ENCODE measurements at regions not wholly inside any gene's neighbourhood (a gene's known extent, or its start where the extent isn't known, plus 50 kb on each side); places are given as distances from the start of the nearest gene placed in this dataset.

DNA sequence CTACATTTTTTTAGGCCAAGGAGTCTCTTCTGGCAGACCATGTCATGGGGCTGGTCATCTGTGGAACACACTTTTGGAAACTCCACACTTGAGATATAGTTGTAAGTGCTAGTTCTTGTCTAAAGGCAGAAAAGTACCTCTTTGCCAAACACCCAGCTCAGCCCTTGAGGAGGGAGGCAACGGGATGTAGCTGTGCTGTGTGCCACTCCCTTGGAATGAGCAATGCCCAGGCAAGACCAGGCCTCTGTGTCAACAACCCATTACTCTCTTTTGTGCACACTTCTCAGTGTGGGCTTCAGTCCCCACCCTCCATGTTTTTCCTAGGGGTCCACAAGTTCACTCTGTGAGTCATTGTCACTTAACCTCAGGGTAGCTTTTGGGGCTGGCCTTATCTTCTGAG is 528.3 kb upstream of the CFAP20DC start:
- H3K79me2 ChIP-seq (ENCODE audit: control insufficient read depth, insufficient read depth, low read length, unreplicated experiment): no peaks in the 10 kb centered on the region
- H3K36me3 ChIP-seq (ENCODE audit: insufficient read depth, low read length): no peaks in the 10 kb centered on the region
- H3K4me3 ChIP-seq (ENCODE audit: low read depth, low read length): no peak overlapping the region
- no peak overlapping the region for H2AFZ ChIP-seq (ENCODE audit: low read length, unreplicated experiment)
- peaks cover 5% of the 10 kb centered on the region for H3K4me1 ChIP-seq (ENCODE audit: control insufficient read depth, insufficient read depth, low read length, unreplicated experiment)
- H3K27ac ChIP-seq (ENCODE audit: low read depth, low read length): no peak overlapping the region
- H3K27me3 ChIP-seq (ENCODE audit: insufficient read depth, low read length): no peaks in the 10 kb centered on the region

DNA sequence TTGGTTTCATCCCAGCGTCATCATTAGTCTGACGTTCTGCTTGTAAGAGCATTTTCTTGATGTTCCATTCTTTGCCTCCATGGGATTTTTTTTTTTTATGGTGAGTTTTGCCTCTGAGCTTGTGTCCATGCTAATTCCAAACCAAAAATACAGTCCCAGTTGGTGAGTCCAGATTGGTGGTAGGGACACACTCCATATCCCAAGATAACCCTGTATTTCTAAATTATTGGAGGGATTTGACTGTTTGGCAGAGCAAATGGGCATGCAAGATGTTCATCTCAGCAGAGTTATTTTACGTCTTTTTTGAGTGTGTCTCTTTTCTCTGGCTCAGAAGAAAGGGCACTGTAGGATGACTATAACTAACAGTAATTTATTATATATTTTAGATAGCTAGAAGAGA is 526.8 kb upstream of the CFAP20DC start:
- Histone ChIP-seq H3K4me1 (ENCODE audit: control insufficient read depth, insufficient read depth, low read length, unreplicated experiment) (peaks cover 5% of the 10 kb centered on the region), H3K27ac (ENCODE audit: low read depth, low read length) (no peak overlapping the region), H3K4me3 (ENCODE audit: low read depth, low read length) (no peak overlapping the region), H3K79me2 (ENCODE audit: control insufficient read depth, insufficient read depth, low read length, unreplicated experiment) (no peaks in the 10 kb centered on the region), H2AFZ (ENCODE audit: low read length, unreplicated experiment) (no peak overlapping the region), H3K36me3 (ENCODE audit: insufficient read depth, low read length) (no peaks in the 10 kb centered on the region), H3K27me3 (ENCODE audit: insufficient read depth, low read length) (no peaks in the 10 kb centered on the region)

DNA sequence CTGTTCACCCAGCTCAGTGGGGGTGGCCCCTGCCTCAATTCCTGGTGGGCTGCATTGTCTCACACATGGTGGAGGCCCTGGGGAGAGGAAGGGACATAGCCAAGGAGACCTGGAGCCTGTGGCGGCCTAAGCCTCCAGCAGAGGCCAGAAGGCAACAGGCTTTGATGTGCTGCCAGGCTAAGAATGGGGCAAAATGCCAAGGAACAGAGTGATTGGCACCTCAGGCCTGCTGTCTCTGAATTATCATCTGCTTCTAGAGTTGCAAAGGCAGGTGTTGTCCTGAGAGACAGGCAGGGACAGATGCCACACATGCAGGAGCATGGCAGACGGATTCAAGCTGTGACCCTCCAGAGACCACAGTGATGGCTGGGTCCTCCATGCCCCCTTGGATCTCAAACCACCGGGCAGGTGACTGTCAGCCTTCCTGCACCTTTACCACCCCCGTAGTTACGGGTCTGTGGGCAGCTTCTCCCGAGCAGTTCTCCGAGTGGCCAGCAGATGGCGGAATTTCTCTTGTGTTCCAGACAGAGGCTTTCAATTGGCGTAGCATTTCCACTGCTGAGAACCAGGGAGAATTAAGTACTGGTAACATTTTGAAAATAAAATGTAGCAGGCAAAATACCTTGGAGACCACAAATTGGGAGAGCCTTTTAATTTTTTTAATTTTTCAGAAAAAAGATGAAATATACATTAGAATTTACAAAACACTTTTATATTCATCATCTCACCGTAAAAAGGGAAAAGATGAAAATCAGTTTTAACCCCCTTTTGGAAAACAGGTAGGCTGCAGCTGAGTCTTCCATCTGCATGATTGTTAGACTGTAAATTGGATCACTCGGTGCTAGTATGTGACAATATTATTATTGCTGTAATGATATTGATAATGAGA is 525.5 kb upstream of the CFAP20DC start:
- Histone ChIP-seq H3K4me3 (ENCODE audit: low read depth, low read length) (no peak overlapping the region), H3K79me2 (ENCODE audit: control insufficient read depth, insufficient read depth, low read length, unreplicated experiment) (no peaks in the 10 kb centered on the region), H3K36me3 (ENCODE audit: insufficient read depth, low read length) (no peaks in the 10 kb centered on the region), H3K4me1 (ENCODE audit: control insufficient read depth, insufficient read depth, low read length, unreplicated experiment) (peaks cover 5% of the 10 kb centered on the region), H2AFZ (ENCODE audit: low read length, unreplicated experiment) (no peak overlapping the region), H3K27me3 (ENCODE audit: insufficient read depth, low read length) (no peaks in the 10 kb centered on the region), H3K27ac (ENCODE audit: low read depth, low read length) (no peak overlapping the region)

DNA sequence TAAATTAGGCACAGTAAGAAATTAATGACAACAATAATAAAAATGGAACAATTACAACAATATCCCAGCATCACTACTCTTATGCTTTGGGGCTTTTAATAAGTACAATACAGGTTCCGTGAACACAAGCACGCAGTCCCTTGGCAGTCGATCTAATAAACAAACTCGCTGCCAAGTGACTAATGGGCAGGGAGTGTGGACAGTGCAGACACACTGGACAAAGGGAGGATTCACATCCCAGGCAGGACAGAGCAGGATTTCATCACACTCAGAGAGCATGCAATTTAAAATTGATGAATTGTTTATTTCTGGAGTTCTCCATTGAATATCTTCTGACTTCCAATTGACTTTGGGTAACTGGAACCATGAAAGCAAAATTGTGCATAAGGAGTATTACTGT is 524.1 kb upstream of the CFAP20DC start:
- Histone ChIP-seq H3K4me1 (ENCODE audit: control insufficient read depth, insufficient read depth, low read length, unreplicated experiment) (peaks cover 5% of the 10 kb centered on the region), H3K27ac (ENCODE audit: low read depth, low read length) (peak overlapping the region; percentile 27; the same call in 1 of the 2 replicates)

DNA sequence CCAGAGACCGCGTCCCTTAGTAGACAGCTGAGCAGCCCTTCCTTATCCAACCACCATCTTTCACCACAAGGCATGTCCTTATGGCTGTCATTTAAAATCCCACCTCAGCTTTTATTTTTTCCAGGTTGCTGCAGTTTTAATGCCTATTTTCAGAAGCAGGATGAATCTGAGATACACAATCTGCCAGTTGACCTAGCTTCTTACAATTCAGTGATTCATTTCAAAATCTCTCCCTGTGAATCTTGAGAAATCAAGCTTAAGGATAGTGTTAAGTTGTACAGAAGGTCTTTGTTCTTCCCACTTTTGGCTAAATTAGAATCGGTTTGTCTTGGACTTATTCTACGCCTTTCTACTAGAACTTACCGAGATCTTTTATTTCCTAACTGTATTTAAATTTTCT is 522.3 kb upstream of the CFAP20DC start:
- Histone ChIP-seq H3K4me1 (ENCODE audit: control insufficient read depth, insufficient read depth, low read length, unreplicated experiment) (peaks cover 5% of the 10 kb centered on the region), H3K27ac (ENCODE audit: low read depth, low read length) (no peak overlapping the region), H3K4me3 (ENCODE audit: low read depth, low read length) (no peak overlapping the region), H2AFZ (ENCODE audit: low read length, unreplicated experiment) (no peak overlapping the region), H3K27me3 (ENCODE audit: insufficient read depth, low read length) (no peaks in the 10 kb centered on the region), H3K36me3 (ENCODE audit: insufficient read depth, low read length) (no peaks in the 10 kb centered on the region), H3K79me2 (ENCODE audit: control insufficient read depth, insufficient read depth, low read length, unreplicated experiment) (no peaks in the 10 kb centered on the region)

More for the DNA sequence above, 524.1 kb upstream of the CFAP20DC start:
- Histone ChIP-seq H3K27me3 (ENCODE audit: insufficient read depth, low read length) (no peaks in the 10 kb centered on the region), H3K79me2 (ENCODE audit: control insufficient read depth, insufficient read depth, low read length, unreplicated experiment) (no peaks in the 10 kb centered on the region), H2AFZ (ENCODE audit: low read length, unreplicated experiment) (no peak overlapping the region), H3K36me3 (ENCODE audit: insufficient read depth, low read length) (no peaks in the 10 kb centered on the region), H3K4me3 (ENCODE audit: low read depth, low read length) (no peak overlapping the region)

DNA sequence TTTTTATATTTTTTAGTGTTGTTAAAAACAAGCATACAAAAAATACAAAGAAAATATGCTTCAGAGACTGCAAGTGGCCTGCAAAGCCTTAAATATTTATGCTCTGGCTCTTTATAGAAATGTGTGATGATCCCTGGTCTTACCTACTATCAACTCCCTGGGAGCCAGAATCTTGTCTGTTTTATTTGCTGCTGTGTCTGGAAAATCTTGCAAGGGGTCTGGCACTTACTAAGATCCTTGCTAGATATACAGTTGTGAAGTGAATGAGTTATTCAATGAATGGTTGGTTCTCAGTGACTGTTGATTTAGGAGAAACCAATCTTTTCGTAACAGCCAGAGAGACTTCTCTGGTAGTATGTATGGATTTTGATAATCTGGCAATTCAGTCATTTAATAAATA is 521.0 kb upstream of the CFAP20DC start:
- Histone ChIP-seq H3K4me3 (ENCODE audit: low read depth, low read length) (no peak overlapping the region), H2AFZ (ENCODE audit: low read length, unreplicated experiment) (no peak overlapping the region), H3K27me3 (ENCODE audit: insufficient read depth, low read length) (no peaks in the 10 kb centered on the region), H3K79me2 (ENCODE audit: control insufficient read depth, insufficient read depth, low read length, unreplicated experiment) (no peaks in the 10 kb centered on the region), H3K4me1 (ENCODE audit: control insufficient read depth, insufficient read depth, low read length, unreplicated experiment) (peaks cover 5% of the 10 kb centered on the region), H3K27ac (ENCODE audit: low read depth, low read length) (no peak overlapping the region), H3K36me3 (ENCODE audit: insufficient read depth, low read length) (no peaks in the 10 kb centered on the region)

DNA sequence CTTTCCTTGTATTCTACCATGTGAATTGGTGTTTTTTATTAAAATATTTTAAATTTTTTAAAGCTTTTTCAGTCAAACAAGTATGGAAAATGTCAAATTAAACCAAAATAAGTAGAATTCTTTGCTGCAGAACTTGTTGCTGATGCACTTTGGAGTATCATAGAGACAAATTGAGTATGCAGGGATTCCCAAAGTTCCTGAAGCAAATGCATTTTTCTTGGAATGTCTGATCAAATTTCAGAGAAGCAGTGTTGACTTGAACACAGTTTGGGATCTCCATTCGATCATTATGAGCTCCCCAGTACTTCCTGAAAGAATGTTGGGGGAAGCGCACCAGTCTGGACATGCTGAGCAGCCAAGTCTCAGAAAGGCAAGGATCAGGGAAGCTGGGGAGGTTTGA is 517.8 kb upstream of the CFAP20DC start:
- H3K36me3 ChIP-seq (ENCODE audit: insufficient read depth, low read length): no peaks in the 10 kb centered on the region
- no peaks in the 10 kb centered on the region for H3K27me3 ChIP-seq (ENCODE audit: insufficient read depth, low read length)
- no peak overlapping the region for H3K4me3 ChIP-seq (ENCODE audit: low read depth, low read length)
- H3K27ac ChIP-seq (ENCODE audit: low read depth, low read length): no peak overlapping the region
- peaks cover 13% of the 10 kb centered on the region for H3K4me1 ChIP-seq (ENCODE audit: control insufficient read depth, insufficient read depth, low read length, unreplicated experiment)
- no peak overlapping the region for H2AFZ ChIP-seq (ENCODE audit: low read length, unreplicated experiment)
- H3K79me2 ChIP-seq (ENCODE audit: control insufficient read depth, insufficient read depth, low read length, unreplicated experiment): no peaks in the 10 kb centered on the region

DNA sequence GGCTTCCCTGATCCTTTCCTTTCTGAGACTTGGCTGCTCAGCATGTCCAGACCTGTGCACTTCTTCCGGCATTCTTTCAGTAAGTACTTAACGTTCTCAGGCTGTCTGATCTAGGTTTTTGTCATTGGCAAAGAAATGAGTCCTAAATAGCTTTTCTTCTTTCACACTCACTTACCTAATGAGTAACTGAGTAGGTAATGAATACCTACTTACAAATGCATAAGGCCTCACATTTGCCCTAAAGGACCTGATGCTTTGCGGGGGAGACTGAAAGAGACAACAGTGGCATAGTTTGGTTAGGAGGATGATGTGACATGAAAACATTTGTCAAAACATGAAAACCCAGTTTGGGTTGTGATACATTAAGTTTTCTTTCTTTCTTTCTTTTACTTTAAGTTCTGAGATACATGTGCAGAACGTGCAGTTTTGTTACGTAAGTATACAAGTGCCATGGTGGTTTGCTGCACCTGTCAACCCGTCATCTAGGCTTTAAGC is 516.7 kb upstream of the CFAP20DC start:
- no peaks in the 10 kb centered on the region for H3K27me3 ChIP-seq (ENCODE audit: insufficient read depth, low read length)
- H3K79me2 ChIP-seq (ENCODE audit: control insufficient read depth, insufficient read depth, low read length, unreplicated experiment): no peaks in the 10 kb centered on the region
- H3K27ac ChIP-seq (ENCODE audit: low read depth, low read length): no peak overlapping the region
- peaks cover 15% of the 10 kb centered on the region for H3K4me1 ChIP-seq (ENCODE audit: control insufficient read depth, insufficient read depth, low read length, unreplicated experiment)
- no peak overlapping the region for H3K4me3 ChIP-seq (ENCODE audit: low read depth, low read length)
- no peak overlapping the region for H2AFZ ChIP-seq (ENCODE audit: low read length, unreplicated experiment)
- no peaks in the 10 kb centered on the region for H3K36me3 ChIP-seq (ENCODE audit: insufficient read depth, low read length)

DNA sequence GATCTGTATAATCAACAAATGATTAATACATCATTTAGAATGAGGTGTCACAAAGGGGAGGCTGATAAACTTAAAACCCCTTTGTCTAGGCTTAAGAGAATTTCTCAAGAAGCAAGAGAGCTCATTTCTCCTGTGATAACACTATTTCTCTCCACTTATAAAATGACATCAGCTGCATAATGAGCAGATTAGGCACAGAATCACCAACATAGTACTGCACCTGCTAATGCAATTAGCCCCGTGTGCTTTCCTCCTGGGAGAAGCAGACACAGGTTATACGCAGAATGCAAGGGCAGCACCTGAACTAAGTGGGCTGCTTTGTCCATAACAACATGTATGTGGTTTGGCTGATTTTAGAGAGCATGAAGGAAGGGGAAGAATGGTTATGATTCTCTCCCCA is 515.3 kb upstream of the CFAP20DC start:
- peaks cover 23% of the 10 kb centered on the region for H3K4me1 ChIP-seq (ENCODE audit: control insufficient read depth, insufficient read depth, low read length, unreplicated experiment)
- H2AFZ ChIP-seq (ENCODE audit: low read length, unreplicated experiment): no peak overlapping the region
- H3K27ac ChIP-seq (ENCODE audit: low read depth, low read length): no peak overlapping the region
- no peaks in the 10 kb centered on the region for H3K79me2 ChIP-seq (ENCODE audit: control insufficient read depth, insufficient read depth, low read length, unreplicated experiment)
- H3K4me3 ChIP-seq (ENCODE audit: low read depth, low read length): no peak overlapping the region
- no peaks in the 10 kb centered on the region for H3K27me3 ChIP-seq (ENCODE audit: insufficient read depth, low read length)
- no peaks in the 10 kb centered on the region for H3K36me3 ChIP-seq (ENCODE audit: insufficient read depth, low read length)

DNA sequence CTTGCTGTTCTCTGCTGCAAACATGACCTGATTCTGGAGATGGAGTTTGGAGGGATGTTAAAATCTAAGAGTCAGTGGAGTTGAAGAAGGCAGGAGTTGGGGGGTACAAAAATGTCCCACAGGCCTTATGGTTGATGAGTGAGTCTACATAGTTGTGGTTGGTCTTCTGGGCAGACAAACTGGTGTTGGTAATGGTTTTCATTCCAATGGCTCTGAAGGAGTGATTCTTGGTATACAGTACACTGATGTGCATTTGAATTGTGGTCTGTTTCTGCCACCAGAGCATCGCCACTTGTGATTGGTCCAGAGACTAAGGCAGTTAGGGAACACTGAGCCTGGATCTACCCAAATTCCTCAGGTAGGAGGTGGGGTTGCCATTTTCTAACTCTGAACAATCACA is 514.1 kb upstream of the CFAP20DC start:
- H3K4me1 ChIP-seq (ENCODE audit: control insufficient read depth, insufficient read depth, low read length, unreplicated experiment): peaks cover 34% of the 10 kb centered on the region
- H3K4me3 ChIP-seq (ENCODE audit: low read depth, low read length): no peak overlapping the region
- no peaks in the 10 kb centered on the region for H3K36me3 ChIP-seq (ENCODE audit: insufficient read depth, low read length)
- no peaks in the 10 kb centered on the region for H3K27me3 ChIP-seq (ENCODE audit: insufficient read depth, low read length)
- H3K79me2 ChIP-seq (ENCODE audit: control insufficient read depth, insufficient read depth, low read length, unreplicated experiment): no peaks in the 10 kb centered on the region
- peak overlapping the region; percentile 46; the same call in 1 of the 2 replicates for H3K27ac ChIP-seq (ENCODE audit: low read depth, low read length)
- no peak overlapping the region for H2AFZ ChIP-seq (ENCODE audit: low read length, unreplicated experiment)

DNA sequence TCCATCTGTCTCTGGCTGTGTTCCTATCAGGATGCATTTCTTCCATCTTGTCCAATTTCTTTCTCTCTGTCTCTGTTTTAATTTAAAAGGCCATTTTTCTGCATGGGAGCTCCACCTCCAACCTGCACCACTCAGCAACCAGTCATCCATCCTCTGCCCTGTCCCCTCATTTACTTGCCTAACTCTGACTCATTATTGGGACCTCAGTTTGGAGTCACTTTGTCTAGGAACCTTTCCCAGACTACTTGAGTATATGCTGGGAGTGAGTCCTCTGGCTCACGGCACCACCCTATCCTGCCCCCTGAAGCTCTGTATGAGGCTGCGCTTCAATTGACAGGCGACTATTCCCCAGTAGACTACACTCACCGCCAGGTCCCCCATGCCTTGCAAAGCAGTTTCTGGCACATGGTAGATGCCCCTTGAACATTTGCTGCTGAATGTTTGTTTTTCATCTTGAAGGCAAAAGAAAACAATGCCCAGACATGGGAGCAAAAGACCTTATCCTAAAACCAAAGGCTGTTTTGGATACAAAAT is 513.3 kb upstream of the CFAP20DC start:
- H3K27me3 ChIP-seq (ENCODE audit: insufficient read depth, low read length): no peaks in the 10 kb centered on the region
- no peak overlapping the region for H3K4me3 ChIP-seq (ENCODE audit: low read depth, low read length)
- no peak overlapping the region for H2AFZ ChIP-seq (ENCODE audit: low read length, unreplicated experiment)
- H3K27ac ChIP-seq (ENCODE audit: low read depth, low read length): peak overlapping the region; percentile 46
- H3K36me3 ChIP-seq (ENCODE audit: insufficient read depth, low read length): no peaks in the 10 kb centered on the region
- H3K4me1 ChIP-seq (ENCODE audit: control insufficient read depth, insufficient read depth, low read length, unreplicated experiment): peaks cover 39% of the 10 kb centered on the region
- no peaks in the 10 kb centered on the region for H3K79me2 ChIP-seq (ENCODE audit: control insufficient read depth, insufficient read depth, low read length, unreplicated experiment)
